Left lung (tissue), 4 donors: ENCODE measurements at regions not wholly inside any gene's neighbourhood (a gene's known extent, or its start where the extent isn't known, plus 50 kb on each side); places are given as distances from the start of the nearest gene placed in this dataset.

Experiments used
- ATAC-seq: fragments of 200-7000 bp; cut with Tn5 transposase; one replicate; pipeline ENCODE4 v1.9.1; 2020; ENCODE audit warnings: moderate library complexity
- DNase-seq, 4 donors: peaks; one replicate each; pipeline ENCODE4 v3.0.0-alpha.2; 2013 to 2020
- H3K27ac ChIP-seq, 2 donors: fragments of 200-600 bp; sonication (generic) in 1 of 2; one replicate each; pipeline versions ENCODE4 v1.5.0 to v1.8.0; 2020 to 2021
- H3K27me3 ChIP-seq, 2 donors: fragments of 200-600 bp; sonication (generic) in 1 of 2; one replicate each; pipeline versions ENCODE4 v1.5.0 to v1.8.0; 2020 to 2021
- H3K36me3 ChIP-seq, 2 donors: fragments of 200-600 bp; sonication (generic) in 1 of 2; one replicate each; pipeline versions ENCODE4 v1.5.0 to v1.8.0; 2020 to 2021
- H3K4me1 ChIP-seq, 2 donors: fragments of 200-600 bp; one replicate each; pipeline ENCODE4 v1.8.0; 2021
- H3K4me3 ChIP-seq, 2 donors: fragments of 200-600 bp; sonication (generic) in 1 of 2; one replicate each; pipeline versions ENCODE4 v1.5.0 to v1.8.0; 2020 to 2021; ENCODE audit warnings: mild to moderate bottlenecking in 1 of 2
- H3K9me3 ChIP-seq, 2 donors: fragments of 200-600 bp; sonication (generic) in 1 of 2; one replicate each; pipeline versions ENCODE4 v1.5.0 to v1.8.0; 2020 to 2021
- intact Hi-C, 2 donors: fragments of 100-400 bp; cut with DNase I; formaldehyde crosslinking; loops; one replicate each; pipeline versions ENCODE4 v1.11.2 to v1.14.2; 2022
- TF ChIP-seq, protein P1 (sequence below), 2 donors: fragments of 200-600 bp; sonication (generic) in 1 of 2; IDR thresholded peaks; one replicate each; pipeline versions ENCODE4 v1.5.0 to v1.8.0; 2021; ENCODE audit warnings: antibody characterized with exemption in 2 of 2
- donor health status: DM: no; HTN: yes; CAD: no.
- donor health status: DM: no; HTN: no; CAD: no.

DNA sequence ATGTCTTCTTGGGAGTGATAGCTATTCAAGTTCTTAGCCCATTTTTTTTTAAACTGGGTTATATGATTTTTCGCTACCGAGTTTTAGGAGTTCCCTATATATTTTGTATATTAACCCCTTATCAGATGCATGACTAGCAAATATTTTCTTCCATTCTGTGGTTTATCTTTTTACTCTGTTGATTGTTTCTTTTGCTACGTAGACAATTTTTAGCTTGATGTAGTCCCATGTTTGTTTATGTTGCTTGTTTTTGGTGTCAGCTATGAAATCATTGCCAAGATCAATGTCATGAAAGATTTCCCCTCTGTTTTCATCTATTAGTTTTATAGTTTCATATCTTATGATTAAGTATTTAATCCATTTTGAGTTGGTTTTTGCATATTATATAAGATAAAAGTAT, 480.5 kb downstream of the CDH11 start:
- no peak for ATAC-seq
- no peak for DNase-seq
- Histone ChIP-seq H3K27me3 (no peaks in the 10 kb centered on the region), H3K36me3 (no peaks in the 10 kb centered on the region), H3K9me3 (no peaks in the 10 kb centered on the region), H3K4me1 (no peaks in the 10 kb centered on the region), H3K27ac (no peak overlapping the region), H3K4me3 (no peak overlapping the region)
- intact Hi-C loops: no loop called here
- TF ChIP-seq, protein P1, sequence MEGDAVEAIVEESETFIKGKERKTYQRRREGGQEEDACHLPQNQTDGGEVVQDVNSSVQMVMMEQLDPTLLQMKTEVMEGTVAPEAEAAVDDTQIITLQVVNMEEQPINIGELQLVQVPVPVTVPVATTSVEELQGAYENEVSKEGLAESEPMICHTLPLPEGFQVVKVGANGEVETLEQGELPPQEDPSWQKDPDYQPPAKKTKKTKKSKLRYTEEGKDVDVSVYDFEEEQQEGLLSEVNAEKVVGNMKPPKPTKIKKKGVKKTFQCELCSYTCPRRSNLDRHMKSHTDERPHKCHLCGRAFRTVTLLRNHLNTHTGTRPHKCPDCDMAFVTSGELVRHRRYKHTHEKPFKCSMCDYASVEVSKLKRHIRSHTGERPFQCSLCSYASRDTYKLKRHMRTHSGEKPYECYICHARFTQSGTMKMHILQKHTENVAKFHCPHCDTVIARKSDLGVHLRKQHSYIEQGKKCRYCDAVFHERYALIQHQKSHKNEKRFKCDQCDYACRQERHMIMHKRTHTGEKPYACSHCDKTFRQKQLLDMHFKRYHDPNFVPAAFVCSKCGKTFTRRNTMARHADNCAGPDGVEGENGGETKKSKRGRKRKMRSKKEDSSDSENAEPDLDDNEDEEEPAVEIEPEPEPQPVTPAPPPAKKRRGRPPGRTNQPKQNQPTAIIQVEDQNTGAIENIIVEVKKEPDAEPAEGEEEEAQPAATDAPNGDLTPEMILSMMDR (IDR thresholded peaks at IDR 0.05): no peak

DNA sequence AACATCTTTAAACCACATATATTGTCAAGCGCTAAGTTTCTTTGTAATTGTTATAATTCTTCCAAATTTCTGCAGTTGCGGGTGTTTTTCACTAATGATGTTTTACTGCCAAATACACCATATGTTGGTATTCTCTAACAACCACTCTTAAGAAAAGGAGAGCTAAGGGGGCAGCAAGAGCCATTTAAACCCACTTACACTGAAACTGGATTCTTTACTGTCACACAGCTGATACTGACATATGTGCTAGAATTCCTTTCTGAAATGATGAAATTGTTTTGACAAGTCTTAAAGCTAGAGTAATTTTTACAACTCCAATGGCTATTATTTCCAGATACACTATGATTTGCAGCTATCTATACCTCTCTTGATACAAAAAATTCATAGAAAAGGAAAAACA, 483.1 kb downstream of the CDH11 start:
- Histone ChIP-seq H3K4me3 (no peak overlapping the region), H3K27me3 (no peaks in the 10 kb centered on the region), H3K27ac (no peak overlapping the region), H3K9me3 (no peaks in the 10 kb centered on the region), H3K4me1 (no peaks in the 10 kb centered on the region), H3K36me3 (no peaks in the 10 kb centered on the region)
- TF ChIP-seq, protein P1 (IDR thresholded peaks at IDR 0.05): no peak
- ATAC-seq (no peak), DNase-seq (peak in 1 of 4 donors; percentile 8)
- intact Hi-C loops: no loop called here

DNA sequence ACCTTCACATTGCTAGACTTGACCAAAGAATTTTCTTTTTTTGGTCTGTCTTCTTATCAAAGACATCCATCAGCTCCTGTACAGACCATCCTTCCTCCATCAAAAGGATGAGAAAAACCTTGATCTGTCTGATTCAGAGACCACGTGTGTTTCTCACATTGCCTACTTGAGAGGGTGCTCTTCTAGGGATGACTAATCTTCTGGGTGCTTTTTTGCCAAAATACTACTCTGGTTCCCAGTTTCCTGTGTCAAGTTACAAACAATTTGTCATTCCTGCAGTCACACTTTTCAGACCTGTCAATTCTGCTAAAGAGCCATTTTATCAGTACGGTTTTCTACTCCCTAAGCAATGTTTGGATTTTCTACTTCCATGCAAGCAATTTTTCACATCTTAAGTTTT, 492.2 kb downstream of the CDH11 start:
- no peak for ATAC-seq
- intact Hi-C loops: no loop called here

DNA sequence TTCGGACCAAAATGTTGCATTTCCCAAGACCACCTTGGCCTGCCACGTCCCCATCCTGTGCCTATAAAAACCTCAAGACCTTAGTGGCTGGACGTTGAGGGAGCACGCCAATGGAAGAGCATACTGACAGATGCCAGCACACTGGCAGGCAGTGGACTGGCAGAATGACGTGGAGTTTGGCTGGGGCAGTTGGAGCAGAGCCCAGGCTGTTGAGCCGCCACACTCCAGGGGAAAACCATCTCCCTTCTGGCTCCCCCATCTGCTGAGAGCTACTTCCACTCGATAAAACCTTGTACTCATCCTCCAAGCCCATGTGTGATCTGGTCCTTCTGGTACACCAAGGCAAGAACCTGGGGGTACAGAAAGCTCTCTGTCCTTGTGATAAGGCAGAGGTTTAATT, 494.1 kb downstream of the CDH11 start:
- H3K27me3 ChIP-seq: no peaks in the 10 kb centered on the region
- H3K36me3 ChIP-seq: no peaks in the 10 kb centered on the region
- ATAC-seq (no peak), DNase-seq (peak in 1 of 4 donors; percentile 34)
- TF ChIP-seq, protein P1 (IDR thresholded peaks at IDR 0.05): no peak
- intact Hi-C loops: no loop called here
- H3K4me3 ChIP-seq: no peak overlapping the region
- H3K4me1 ChIP-seq: no peaks in the 10 kb centered on the region
- H3K9me3 ChIP-seq: no peaks in the 10 kb centered on the region
- H3K27ac ChIP-seq: no peak overlapping the region

More for the DNA sequence above, 492.2 kb downstream of the CDH11 start:
- H3K4me1 ChIP-seq: no peaks in the 10 kb centered on the region
- no peaks in the 10 kb centered on the region for H3K9me3 ChIP-seq
- no peak overlapping the region for H3K4me3 ChIP-seq
- no peaks in the 10 kb centered on the region for H3K36me3 ChIP-seq
- DNase-seq: no peak
- H3K27ac ChIP-seq: no peak overlapping the region
- TF ChIP-seq, protein P1 (IDR thresholded peaks at IDR 0.05): no peak
- no peaks in the 10 kb centered on the region for H3K27me3 ChIP-seq

DNA sequence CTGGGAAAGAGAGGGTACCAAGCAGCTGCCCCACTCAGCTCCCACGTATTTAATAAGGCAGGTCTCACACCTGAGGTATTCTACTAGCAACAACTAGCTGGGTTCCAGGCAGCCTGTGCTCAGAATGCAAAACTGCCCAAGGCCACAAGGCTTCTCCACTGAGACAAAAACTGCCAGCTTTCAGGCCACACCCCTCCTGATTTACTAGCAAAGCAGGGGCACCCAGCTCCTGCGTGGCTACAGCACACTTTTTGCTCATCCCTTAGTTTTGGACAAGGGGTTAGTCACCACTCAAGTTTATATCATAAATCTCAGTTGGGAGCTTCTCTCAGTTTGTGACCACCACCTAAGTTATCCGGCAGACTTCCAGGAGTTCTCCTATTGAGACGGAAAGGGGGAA, 494.6 kb downstream of the CDH11 start:
- DNase-seq (no peak), ATAC-seq (no peak)
- TF ChIP-seq, protein P1 (IDR thresholded peaks at IDR 0.05): no peak
- intact Hi-C loops: no loop called here
- no peaks in the 10 kb centered on the region for H3K4me1 ChIP-seq
- H3K9me3 ChIP-seq: no peaks in the 10 kb centered on the region
- no peaks in the 10 kb centered on the region for H3K36me3 ChIP-seq
- H3K4me3 ChIP-seq: no peak overlapping the region
- no peak overlapping the region for H3K27ac ChIP-seq
- H3K27me3 ChIP-seq: no peaks in the 10 kb centered on the region
